NCI-H1694 (cell line): ENCODE measurements at regions not wholly inside any gene's neighbourhood (a gene's known extent, or its start where the extent isn't known, plus 50 kb on each side); places are given as distances from the start of the nearest gene placed in this dataset.

Experiments
- DNase-seq: peaks from one replicate; lab custom pipeline; 2025; lab: John Stamatoyannopoulos, UW

DNA sequence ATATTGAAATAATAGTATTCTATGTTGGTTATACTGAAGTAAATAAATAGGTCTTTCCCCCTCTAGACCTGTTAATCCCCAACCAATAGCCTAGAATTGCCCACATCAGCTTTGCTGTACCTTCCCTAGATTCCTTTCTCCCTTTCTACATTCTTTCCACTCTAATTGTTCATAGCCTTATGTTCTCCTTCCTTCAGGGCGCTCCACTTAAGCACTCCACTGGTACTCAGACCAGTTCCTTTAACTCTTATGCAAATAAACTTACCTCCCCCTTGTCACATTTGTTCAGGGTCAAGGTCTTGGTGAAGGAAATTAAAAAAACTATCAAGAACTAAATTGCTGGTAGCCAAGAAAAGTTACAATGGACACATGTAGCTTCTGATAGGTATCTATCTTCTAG lies 294.8 kb downstream of the UTP18 start:
- no peak for DNase-seq

DNA sequence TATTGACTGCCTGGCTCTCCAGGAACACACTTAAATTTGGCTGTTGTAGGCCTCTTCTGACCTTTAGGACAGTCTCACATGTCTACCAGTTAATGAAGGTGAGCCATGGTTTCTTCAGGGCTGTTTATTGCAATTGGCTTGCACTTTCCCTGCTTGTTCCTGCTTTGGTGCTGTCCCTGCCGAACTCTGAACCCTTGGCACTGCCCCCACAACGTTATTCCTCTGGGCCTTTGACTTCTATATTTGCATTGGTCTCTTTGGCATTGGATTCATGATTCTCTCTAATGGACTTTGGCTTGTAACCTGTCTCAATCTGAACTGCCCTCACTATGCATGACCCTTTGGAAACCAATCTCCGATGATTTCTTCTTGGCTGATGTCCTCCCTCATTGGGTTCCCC lies 299.4 kb downstream of the UTP18 start:
- no peak for DNase-seq

DNA sequence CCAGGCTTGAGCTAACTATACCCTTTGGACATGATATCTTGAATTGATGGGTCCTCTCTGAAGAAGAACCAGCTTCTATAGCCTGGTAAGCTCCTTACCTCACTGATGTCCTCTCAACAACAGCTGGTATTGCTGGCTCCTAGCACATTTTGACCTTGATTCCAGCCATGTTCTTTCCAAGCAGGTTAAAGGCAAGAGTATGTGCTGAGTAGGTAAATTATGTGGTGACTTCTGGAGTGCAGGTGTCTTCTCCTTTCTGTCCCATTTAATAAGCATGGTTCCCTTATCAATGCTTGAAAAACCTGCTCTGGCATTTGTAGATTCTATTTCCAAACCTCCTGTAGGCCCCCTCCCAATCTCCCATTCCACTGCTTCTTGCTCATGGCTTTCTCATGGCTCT lies 300.1 kb downstream of the UTP18 start:
- DNase-seq = no peak

DNA sequence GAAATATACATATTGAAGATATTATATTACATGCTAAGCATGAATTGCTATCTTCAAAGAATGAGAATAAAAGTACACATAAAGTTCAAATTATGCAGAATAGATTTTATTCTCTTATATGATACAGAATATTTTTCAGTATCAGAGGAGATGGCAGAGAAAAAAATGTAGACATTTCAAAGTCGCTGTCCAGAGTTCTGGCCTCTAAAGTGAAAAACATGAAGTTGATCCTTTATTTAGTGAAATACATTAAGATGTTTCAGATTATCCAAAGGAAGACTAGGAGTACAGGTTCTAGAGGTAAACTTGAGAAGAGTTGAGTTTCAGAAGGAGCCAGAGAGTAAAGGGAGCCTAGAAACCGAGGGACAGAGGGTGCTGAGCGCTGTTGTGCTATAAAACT lies 303.6 kb downstream of the UTP18 start:
- DNase-seq = no peak

DNA sequence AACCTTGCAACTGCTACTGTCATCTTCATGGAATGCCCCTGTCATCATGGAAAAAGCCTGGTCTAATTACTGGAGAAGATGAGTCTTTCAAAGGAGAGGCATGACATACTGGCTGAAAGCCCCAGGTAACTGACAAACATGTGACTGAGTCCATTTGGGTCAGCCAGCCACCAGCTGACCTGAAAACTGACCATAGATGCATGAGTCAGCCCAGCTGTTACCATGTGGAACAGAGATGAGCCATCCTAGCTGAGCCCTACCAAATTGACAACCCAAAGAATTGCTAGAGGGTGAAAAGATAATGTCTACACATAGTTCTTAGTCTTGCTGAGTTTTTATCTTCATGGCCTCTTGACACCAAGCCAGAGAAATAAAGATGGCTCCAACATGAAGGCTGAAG lies 311.8 kb downstream of the UTP18 start:
- no peak for DNase-seq
